Stimulated activated CD4-positive, alpha-beta T cell treated with anti-CD3 and anti-CD28 coated beads, Interleukin-15, amount 100 ng/mL, for 24 hours (primary cell): ENCODE measurements at regions not wholly inside any gene's neighbourhood (a gene's known extent, or its start where the extent isn't known, plus 50 kb on each side); places are given as distances from the start of the nearest gene placed in this dataset.

Experiments used
- DNase-seq: peaks from one replicate; pipeline ENCODE4 v3.0.0-alpha.2; 2020

DNA sequence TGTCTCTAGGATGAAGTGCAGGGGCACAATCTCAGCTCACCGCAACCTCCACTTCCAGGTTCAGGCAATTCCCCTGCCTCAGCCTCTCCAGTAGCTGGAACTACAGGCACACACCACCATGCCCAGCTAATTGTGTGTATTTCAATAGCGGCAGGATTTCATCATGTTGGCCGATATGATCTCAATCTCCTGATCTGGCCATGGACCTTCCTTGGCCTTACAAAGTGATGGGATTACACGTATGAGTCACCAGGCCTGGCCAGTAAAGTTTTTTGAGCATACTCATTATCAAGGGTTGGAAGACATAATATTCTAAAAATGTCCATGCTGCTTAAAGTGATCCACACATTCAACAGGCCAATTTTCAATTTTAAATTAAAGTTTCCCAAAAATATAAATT lies 914.4 kb upstream of the TSPY4 start:
- DNase-seq, result no peak

DNA sequence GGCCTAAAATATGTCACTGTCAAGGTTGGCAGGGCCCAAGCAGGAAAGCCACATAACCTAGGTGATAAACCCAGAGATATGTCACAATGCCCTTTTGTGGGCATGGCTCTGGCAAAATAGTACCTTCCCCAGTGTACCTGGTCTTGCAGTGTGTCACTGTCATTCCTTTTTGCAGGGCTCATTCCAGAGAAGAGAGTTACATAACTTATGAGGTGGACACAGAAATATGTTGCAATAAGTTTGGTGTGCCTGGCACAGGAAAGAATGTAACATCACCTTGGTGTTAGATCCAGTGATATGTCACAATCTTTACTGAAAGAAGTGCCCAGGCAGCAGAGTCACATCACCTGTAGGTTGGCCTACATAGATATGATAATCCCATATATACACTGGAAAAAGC lies 910.8 kb upstream of the TSPY4 start:
- DNase-seq, result no peak

- DNase-seq, result peak; percentile 1
Measured at GRCh38 chrY:8437510-8437909, 899.8 kb upstream of the TSPY4 start.

DNA sequence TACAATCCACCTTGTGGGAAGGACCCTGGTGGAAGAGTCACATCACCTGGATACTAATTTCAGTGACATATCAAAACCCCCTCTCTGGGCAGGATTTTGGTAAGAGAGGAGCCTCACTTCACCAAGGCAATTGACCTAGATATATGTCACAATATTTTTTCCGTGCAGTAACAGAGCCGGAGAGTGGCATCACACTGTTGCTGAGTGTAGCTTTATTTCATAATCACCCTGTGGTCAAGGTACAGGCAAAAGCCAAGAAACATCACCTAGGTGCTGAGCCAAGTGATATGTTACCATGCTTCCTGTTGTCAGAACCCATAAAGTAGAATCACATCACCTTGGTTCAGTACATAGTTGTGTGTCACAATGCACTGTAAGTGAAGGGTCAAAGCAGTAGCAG lies 895.2 kb upstream of the TSPY4 start:
- no peak for DNase-seq

DNA sequence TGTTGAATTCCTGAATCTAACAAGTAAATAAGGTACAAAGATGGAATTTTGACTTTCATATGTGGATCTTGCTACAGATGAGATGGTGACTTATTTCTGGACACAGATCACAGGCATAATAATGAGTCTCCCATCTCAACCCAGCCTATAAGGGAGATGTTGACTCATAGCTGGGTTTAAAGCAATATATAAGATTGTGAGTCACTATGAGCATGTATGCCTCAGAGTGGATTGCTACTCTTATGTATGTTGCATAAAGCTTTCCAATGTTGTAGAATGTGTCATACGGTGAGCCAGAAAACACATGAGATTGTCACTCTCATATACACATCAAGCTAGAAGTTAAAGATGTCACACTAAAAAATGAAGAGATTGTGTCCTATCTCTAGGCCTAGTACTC lies 884.3 kb upstream of the TSPY4 start:
- no peak for DNase-seq

GRCh38 chrY:8466813-8467212 lies 870.5 kb upstream of the TSPY4 start:
- no peak for DNase-seq

DNA sequence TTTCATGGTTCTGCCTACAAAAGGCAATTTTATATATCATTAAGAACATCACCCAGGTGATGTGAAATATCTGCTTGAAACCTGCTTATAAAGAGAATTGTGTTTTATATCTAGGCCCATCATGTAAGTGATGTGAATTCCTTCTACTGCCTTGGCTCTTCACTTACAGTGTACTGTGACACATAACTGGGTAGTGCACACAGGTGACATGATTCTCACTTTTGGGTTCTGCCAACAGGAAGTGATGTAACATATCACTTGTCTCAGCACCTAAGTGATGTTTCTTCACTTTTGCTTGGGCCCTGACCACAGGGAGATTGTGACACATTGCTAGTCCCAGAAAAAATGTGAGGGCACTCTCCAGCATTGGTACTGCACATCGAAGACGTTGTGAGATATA lies 867.0 kb upstream of the TSPY4 start:
- DNase-seq, result no peak

DNA sequence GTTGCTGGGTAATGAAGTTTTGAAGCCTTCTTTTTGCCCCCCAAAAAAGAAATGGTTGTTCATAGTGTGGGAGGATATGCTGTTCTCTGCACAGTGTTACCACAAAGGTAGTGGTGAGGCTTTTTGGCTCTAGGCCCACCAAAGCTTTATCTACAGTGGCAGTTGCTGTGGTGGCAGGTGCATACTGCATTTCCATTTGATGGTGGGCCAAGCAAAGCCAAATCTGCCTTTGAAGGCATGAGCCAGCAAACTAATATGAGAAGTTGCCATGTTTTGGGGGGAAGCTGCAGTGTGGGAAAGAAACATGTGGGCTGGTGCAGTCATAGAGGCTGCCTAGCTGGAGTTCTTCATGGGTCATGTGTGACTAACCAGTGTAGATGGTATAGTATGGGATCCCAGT lies 858.1 kb upstream of the TSPY4 start:
- no peak for DNase-seq

GRCh38 chrY:8488955-8489354 lies 848.3 kb upstream of the TSPY4 start:
- no peak for DNase-seq

DNA sequence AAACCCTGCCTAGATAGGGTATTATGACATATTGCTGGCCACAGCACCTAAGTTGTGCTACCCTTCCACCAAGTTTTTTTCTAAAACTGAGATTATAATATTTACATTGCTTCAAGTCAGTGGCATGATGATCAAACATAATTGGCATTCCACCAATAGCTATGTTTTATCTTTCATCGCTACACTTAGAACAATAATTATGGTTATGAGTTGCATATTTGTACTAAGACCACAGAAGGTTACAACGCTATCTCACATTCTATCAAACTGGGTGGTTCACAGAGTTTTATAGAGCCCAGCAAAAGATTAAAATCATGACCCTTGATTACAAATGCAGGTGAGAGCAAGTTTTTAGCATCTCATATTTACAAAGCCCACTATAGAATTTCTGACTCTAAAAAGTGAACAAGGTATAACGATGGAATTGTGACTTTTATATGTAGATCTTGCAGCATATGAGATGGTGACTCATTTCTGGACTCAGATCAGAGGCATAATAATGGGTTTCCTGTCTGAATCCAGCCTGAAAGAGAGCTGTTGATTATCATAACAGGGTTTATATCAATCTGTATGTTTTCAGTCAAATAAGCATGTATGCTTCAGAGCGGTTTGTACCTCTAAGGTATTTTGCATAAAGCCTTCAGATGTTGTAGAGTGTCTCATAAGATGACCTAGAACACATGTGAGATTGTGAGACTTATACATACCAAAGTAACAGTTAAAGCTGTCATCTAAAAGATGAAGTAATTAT lies 847.2 kb upstream of the TSPY4 start:
- DNase-seq, result no peak

- DNase-seq, result no peak
Measured at GRCh38 chrY:8494396-8494795, 842.9 kb upstream of the TSPY4 start.

DNA sequence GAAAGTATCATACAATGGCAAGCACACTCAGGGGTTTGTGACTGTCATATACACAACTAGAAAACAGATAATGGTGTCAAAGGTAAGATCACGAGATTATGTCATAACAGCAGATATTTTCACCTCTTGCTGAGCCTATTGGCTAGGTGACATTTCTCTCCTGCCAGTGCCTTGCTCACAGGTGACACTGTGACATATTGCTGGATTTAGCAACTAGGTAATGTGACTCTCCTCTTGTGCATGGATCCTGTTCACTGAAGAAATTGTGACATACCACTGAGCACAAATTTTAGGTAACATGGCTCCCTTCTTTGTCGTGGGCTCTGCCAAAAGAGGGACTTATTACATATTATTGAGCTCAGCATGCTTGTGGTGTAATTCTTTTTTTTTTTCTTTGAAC lies 842.0 kb upstream of the TSPY4 start:
- DNase-seq, result no peak

- DNase-seq, result no peak
Measured at GRCh38 chrY:8500888-8501287, 836.4 kb upstream of the TSPY4 start.

DNA sequence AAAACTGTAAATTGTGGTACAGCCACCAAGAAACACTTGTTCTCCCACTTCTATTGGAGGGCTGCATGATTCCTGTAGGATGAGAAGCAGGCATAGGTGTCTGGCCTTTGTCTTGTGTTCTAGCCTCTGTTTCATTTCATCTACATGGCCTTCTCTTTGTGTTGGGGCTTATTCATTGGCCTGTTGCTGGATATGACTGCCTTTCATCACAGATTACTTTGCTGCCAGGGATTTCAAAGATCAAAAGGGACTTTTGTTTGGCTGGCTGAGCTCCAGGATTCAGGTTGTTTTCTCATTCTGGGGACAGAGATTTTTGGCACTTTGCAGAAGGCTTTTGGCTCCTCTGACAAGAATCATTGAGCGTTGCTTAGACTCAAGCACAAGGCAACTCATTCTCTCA lies 803.8 kb upstream of the TSPY4 start:
- no peak for DNase-seq

DNA sequence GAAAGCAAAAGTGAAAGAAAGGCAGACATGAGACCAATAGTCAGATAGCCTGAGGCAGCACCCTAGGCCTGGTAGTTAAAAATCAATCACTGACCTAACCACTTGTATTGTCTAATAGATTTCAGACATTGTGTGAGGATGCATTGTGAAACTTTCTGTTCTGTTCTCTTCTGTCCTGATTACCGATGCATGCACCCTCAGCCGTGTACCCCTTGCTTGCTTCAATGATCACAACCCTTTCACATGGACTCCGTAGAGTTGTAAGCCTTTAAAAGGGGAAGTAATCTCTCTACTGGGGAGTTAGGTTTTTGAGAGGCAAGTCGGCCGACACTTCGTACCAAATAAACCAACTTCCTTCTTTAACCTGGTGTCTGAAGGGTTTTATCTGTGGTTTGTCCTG lies 801.6 kb upstream of the TSPY4 start:
- no peak for DNase-seq

GRCh38 chrY:8536277-8536676 lies 801.0 kb upstream of the TSPY4 start:
- DNase-seq, result no peak

DNA sequence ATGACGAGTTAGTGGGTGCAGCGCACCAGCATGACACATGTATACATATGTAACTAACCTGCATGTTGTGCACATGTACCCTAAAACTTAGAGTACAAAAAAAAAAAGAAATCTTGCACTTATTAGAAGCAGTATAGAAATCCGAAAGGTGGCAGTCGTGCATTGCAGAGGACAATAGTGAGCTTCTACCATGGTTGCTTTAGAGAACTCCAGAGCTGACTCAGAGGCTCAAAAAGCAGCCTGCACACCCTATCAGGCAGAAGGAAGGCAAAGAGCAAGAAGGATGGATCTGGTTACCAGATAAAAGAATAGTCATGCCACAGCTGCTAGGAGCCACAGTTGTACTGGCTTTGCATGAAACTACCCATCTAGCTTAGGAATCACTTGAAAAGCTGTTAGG lies 796.0 kb upstream of the TSPY4 start:
- DNase-seq, result no peak

DNA sequence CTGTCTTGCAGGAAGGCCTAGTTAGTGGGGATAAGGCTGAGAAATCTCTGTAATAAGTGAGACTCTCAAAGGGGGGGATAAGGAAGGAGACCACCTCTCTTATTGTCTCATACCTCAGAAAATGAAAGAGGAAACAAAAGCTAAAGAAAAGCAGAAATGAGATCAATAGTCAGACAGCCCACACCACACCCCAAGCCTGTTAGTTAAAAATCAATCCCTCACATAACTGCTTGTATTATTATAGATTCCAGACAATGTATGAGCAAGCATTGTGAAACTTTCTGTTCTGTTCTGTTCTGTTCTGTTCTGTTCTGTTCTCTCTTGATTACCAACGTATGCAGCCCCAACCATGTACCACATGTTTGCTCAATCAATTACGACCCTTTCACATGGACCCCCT lies 792.5 kb upstream of the TSPY4 start:
- no peak for DNase-seq

- DNase-seq, result no peak
Measured at GRCh38 chrY:8547931-8548330, 789.3 kb upstream of the TSPY4 start.

DNA sequence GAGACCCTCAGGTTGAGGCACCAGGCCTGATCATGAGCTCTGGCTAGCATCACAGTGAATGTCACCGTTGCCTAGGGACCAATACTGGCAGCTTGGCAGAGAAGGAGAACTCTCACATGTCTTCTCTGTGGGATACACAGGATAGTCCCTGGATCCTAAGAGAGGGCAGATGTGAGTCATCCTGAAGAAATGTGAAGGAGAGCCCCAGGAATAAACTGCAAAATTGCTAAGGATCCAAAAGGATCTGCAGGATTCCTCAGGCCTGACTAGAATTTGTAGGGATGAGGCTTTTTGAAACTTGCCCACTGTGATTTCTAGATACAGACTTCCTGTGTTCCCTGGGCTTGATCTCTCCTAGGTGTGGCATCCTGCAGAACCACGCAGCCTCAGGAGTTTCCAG lies 785.9 kb upstream of the TSPY4 start:
- DNase-seq, result no peak

- DNase-seq, result no peak
Measured at GRCh38 chrY:8552168-8552805, 785.0 kb upstream of the TSPY4 start.

GRCh38 chrY:8553614-8554013 lies 783.6 kb upstream of the TSPY4 start:
- no peak for DNase-seq

GRCh38 chrY:8561385-8561784 lies 775.9 kb upstream of the TSPY4 start:
- no peak for DNase-seq

- no peak for DNase-seq
Measured at GRCh38 chrY:8562456-8563090, 774.7 kb upstream of the TSPY4 start.

DNA sequence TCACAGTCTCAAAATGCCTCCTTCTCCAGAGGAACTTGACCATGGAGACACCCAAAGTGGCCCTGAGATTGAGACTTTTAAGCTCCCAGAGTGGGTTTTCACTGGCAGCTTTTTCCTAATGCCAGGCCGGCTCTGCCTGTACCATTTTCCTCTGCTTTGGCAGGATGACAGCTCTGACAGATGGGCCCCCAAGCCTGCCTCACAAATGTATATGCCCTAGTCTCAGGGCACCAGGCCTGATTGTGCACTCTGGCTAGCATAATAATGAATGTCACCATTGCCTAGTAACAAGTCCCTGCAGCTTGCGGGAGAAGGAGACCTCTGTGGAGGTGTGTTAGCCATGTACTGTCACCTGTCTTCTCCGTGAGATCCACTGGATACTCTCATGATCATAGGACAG lies 772.8 kb upstream of the TSPY4 start:
- DNase-seq, result no peak
